Kidney (tissue), 13 donors: ENCODE measurements at regions not wholly inside any gene's neighbourhood (a gene's known extent, or its start where the extent isn't known, plus 50 kb on each side); places are given as distances from the start of the nearest gene placed in this dataset.

Source experiments
- DNase-seq, 5 donors: peaks; one replicate each; pipeline ENCODE4 v3.0.0-alpha.2; 2013 to 2020
- FAIRE-seq: peaks from 2 replicates; lab custom pipeline; 2012; peaks lifted over from hg19 to GRCh38; lab: Jason Lieb, UNC
- H3K27ac ChIP-seq, 2 donors: one replicate each; pipeline ENCODE4 v1.7.0; 2013; ENCODE audit warnings: low read depth in 2 of 2, low read length in 2 of 2, inconsistent platforms in 1 of 2
- H3K27me3 ChIP-seq: one replicate; pipeline ENCODE4 v1.7.1; 2013; ENCODE audit warnings: low read length, inconsistent platforms; ENCODE audit not compliant: control insufficient read depth, insufficient read depth
- H3K36me3 ChIP-seq, 3 donors: one replicate each; pipeline versions ENCODE4 v1.7.0 to v1.7.1; 2013; ENCODE audit warnings: low read length in 3 of 3, control low read depth in 1 of 3, inconsistent platforms in 1 of 3; ENCODE audit not compliant: insufficient read depth in 3 of 3, control insufficient read depth in 2 of 3
- H3K4me1 ChIP-seq, 3 donors: one replicate each; pipeline versions ENCODE4 v1.7.0 to v1.7.1; 2013; ENCODE audit warnings: low read length in 3 of 3, inconsistent platforms in 1 of 3, low read depth in 1 of 3; ENCODE audit not compliant: control insufficient read depth in 2 of 3, insufficient read depth in 2 of 3
- H3K4me3 ChIP-seq, 3 donors: one replicate each; pipeline versions ENCODE4 v1.7.0 to v1.8.1; 2013; ENCODE audit warnings: low read length in 3 of 3, control low read depth in 1 of 3, inconsistent platforms in 1 of 3
- H3K9ac ChIP-seq, 3 donors: one replicate each; pipeline versions ENCODE4 v1.7.0 to v1.7.1; 2013; ENCODE audit warnings: low read length in 3 of 3, control low read depth in 1 of 3, inconsistent platforms in 1 of 3
- H3K9me3 ChIP-seq, 3 donors: one replicate each; pipeline versions ENCODE4 v1.7.0 to v1.7.1; 2013; ENCODE audit warnings: low read length in 3 of 3, control low read depth in 1 of 3, inconsistent platforms in 1 of 3; ENCODE audit not compliant: control insufficient read depth in 2 of 3, insufficient read depth in 1 of 3
- CTCF ChIP-seq: IDR thresholded peaks from 3 replicates; pipeline ENCODE4 v1.5.1; 2012; ENCODE audit warnings: mild to moderate bottlenecking, moderate library complexity, borderline replicate concordance; ENCODE audit not compliant: insufficient read depth; ENCODE audit errors: extremely low read depth
- intact Hi-C: fragments of 100-400 bp; cut with DNase I; formaldehyde crosslinking; loops from one replicate; pipeline ENCODE4 v1.11.1; 2022
- donor health status: control.
- donor health status: control.
- donor health status: control.
- donor health status: control.
- donor health status: control.
- donor health status: DM: yes; HTN: yes; CAD: no.
- donor health status: Normal renal cell carcinoma (clear cell type).

- Histone ChIP-seq H3K9ac (no peak overlapping the region), H3K9me3 (no peaks in the 10 kb centered on the region), H3K4me3 (no peak overlapping the region), H3K4me1 (no peaks in the 10 kb centered on the region), H3K36me3 (no peaks in the 10 kb centered on the region), H3K27me3 (no peaks in the 10 kb centered on the region), H3K27ac (no peak overlapping the region)
- FAIRE-seq = no peak
- intact Hi-C loops = no loop called here
- DNase-seq = no peak
- no peak for TF ChIP-seq CTCF
Measured at GRCh38 chr4:166673911-166674310, 560.4 kb downstream of the SPOCK3 start.

GRCh38 chr4:166675411-166675810 is 558.9 kb downstream of the SPOCK3 start:
- Histone ChIP-seq H3K36me3 (no peaks in the 10 kb centered on the region), H3K27ac (no peak overlapping the region), H3K4me1 (no peaks in the 10 kb centered on the region), H3K27me3 (no peaks in the 10 kb centered on the region), H3K4me3 (no peak overlapping the region), H3K9ac (no peak overlapping the region), H3K9me3 (no peaks in the 10 kb centered on the region)
- TF ChIP-seq CTCF = no peak
- no peak for DNase-seq
- intact Hi-C loops = no loop called here
- FAIRE-seq = no peak

DNA sequence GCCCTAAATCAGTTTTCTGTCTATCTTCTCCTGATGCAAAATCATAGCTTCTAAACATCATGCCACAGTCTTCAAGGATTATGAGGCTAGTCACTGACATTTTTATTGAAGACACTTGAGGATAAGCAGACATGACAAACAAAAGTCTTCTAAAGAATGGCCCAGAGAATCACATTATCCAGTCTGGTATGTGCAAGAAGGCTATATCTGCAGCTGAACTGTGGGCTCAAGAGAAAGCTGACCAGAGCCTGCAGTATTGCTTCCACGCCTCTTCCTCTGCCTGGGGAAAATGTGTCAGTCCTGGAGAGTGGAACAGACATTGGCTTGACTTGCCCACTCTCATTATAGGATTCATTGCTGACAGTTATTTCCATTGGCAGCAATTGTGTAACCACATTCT is 553.5 kb downstream of the SPOCK3 start:
- DNase-seq = no peak
- Histone ChIP-seq H3K36me3 (no peaks in the 10 kb centered on the region), H3K9me3 (peaks cover 0 to 2% (median 0%) of the 10 kb centered on the region in 3 donors), H3K9ac (no peak overlapping the region), H3K4me1 (no peaks in the 10 kb centered on the region), H3K27me3 (no peaks in the 10 kb centered on the region), H3K4me3 (no peak overlapping the region), H3K27ac (no peak overlapping the region)
- intact Hi-C loops = no loop called here
- no peak for FAIRE-seq
- no peak for TF ChIP-seq CTCF

- intact Hi-C loops = no loop called here
- H3K27ac ChIP-seq = no peak overlapping the region
- H3K4me3 ChIP-seq = no peak overlapping the region
- no peaks in the 10 kb centered on the region for H3K36me3 ChIP-seq
- no peaks in the 10 kb centered on the region for H3K27me3 ChIP-seq
- DNase-seq = no peak
- H3K4me1 ChIP-seq = no peaks in the 10 kb centered on the region
- H3K9ac ChIP-seq = no peak overlapping the region
- peaks cover 0 to 2% (median 0%) of the 10 kb centered on the region in 3 donors for H3K9me3 ChIP-seq
- no peak for FAIRE-seq
- TF ChIP-seq CTCF = no peak
Measured at GRCh38 chr4:166682200-166682599, 552.1 kb downstream of the SPOCK3 start.
